HG03045 (cell line): ENCODE measurements at regions not wholly inside any gene's neighbourhood (a gene's known extent, or its start where the extent isn't known, plus 50 kb on each side); places are given as distances from the start of the nearest gene placed in this dataset.
A peak's percentile ranks its signal among the peaks of the same experiment; 100 is the strongest.

Experiments used
- ATAC-seq: cut with Tn5 transposase; IDR thresholded peaks from one replicate; pipeline ENCODE4 v1.9.1; 2021; ENCODE audit warnings: mild to moderate bottlenecking, moderate library complexity; ENCODE audit not compliant: unreplicated experiment

DNA sequence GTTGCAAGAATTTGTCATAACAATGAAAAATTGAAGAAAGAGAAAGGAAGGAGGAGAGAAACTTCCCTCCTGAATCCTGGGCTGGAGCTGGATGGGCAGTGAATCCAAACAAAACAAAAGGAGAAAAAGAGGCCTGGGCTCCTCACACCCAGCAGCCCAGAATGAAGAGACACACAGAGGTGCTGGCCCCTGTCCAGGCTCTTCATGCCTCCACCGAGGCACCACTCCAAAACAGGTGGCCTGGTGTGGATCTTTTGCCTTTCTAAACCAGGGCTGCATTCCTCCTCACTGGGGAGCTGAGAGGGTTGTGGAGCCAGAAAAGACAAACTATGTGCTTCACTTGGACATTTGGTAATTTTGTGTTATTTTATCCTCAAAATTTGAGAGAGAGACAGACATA, 76.0 kb downstream of the FAM124B start:
- no peak for ATAC-seq

DNA sequence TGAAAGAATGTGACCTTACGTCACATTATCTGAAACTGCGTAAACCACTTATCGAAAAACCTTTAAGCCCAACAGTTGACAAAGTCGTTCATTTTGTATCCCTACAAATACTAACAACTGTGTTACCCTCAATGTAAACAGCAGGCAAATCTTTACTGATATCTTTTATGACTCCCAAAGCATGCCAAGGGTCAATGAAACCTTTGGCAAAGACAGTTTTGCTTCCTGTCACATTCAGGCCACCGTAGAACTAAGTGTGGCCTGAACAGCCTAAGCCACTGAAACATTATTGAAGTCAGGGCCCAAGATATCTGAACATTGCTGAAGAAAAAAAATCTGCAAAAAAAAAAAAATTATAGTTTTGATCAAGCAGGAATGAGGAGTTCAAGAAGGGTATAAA, 77.3 kb downstream of the FAM124B start:
- ATAC-seq: no peak

DNA sequence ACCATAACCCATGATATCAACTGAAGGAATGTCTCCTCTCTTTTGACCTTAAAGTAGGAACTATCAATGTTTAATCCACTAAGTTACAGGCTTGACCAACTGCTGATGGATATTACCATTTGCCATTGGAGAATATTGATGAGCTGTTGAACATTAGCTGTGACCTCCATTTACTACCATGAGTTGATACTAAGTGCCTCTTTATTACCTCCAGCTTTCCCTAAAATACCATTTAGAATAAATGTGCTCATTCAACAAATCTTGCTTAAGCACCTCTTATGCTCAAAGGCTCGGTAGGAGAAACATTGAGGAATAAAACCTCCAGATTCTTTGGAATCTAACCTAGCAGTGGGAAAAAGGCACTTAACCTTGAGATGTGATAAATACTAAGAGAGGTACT, 81.2 kb downstream of the FAM124B start:
- ATAC-seq: no peak

DNA sequence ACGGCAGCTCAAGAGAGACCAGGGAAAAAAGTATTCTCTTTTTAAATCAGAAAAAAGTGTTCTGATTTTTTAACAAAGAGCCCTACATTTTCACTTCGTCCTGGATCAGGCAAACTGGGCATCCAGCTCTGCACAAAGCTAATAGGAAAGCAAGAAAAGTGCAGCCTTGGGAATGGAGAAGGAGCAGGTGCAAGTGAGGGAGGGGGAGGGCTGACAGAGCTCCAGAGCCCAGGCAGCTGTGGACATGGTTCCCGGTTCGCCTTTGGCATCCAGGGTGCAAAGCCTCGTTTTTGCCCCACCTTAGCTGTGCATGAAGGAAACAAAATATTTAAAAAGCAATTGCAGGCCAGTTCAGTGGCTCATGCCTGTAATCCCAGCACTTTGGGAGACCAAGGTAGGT, 82.2 kb downstream of the FAM124B start:
- ATAC-seq: no peak

DNA sequence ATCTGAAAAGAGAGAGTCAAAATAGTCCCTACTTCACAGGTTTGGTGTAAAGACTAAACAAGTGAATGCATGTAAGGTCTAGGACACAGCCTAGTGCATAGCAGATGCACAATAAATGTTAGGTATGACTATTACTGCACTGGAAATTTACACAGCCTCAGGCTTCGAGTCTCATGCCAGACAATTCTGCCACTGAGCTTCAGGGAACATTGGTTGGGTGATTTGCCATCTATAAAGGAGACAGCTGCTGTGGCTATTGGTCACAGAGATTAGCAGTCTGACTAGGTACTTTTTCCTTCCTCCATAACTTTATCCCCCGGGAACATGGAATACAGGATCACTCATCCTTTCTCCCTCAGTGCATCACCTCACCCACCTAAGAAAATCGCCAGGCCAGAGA, 89.2 kb downstream of the FAM124B start:
- ATAC-seq: no peak

DNA sequence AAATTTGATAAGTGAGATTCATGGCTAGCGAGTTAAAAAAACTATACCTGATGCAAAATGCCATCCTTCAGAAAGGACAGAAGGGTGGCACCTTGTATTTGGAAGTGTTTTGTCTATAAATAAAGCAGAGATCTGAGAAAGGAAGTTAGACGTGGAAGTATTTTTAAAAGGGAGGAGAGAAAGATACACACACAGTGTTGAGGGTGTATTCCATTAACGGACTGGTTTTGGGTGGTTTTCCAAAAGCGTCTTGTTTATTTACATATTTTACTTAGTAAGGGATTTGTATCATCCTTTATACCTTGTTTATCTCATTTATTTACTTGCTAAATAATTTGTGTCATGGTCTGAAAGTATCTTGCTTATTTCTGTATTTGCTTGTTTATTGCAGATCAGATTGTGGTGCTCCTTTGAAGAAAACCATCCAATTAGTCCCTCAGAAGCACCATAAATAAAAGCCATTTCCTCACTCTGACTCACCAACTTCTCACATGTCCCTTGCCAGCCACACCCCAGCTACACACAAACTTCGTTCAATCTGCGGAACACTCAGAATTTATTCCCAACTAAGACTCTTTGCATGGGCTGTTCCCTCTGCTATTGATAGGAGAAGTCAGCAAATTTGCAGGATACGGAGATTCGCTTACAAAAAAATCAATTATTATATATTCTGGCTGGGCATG, 90.8 kb downstream of the FAM124B start:
- no peak for ATAC-seq

DNA sequence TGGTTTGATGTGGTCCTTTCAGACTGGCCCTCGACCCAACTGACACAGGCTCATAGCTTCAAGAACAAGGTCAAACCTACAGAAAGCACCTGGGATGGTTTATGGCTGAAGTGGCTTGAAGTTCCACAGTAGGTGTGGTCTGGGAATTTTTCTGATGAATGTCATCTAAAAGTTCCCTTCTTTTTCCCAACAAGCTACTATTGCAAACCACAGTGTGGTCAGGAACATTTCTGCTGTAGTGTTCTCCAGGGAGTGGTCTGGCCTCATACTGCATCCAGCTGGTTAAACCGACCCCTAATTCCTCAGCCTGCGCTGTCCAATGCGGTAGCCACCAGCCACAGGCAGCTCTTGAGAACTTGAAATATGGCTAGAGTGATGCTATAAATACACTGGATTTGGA, 92.7 kb downstream of the FAM124B start:
- no peak for ATAC-seq

DNA sequence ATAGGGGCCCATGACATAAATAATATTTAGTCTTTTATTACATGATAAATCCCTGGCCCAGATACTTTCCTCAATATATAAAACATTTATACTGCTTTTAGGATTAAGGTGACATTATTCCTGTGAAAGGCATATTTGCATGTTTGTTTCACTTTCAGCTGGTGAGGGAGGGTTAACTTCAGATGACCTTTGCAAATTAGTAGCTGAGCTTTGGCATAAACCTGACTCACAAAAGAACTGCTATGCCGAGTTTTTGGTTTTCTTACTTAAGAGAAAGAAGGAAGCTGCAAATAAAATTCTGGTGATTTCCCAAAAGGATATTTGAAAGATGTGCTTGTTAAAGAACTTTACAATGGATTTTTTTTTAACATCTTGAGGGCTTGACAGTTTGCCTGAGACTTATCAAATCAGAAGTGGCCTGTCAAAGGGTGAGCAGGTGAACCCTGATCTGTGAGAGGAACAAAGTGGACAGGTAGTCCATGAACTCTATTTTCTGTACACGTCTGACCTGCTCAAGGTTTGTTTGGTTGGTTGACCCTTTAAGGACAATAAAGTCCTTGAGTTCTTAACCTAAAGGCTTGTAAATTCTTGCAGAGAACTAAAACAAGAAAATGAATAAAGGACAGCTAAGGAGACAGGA, 93.5 kb downstream of the FAM124B start:
- ATAC-seq: peak; percentile 81

DNA sequence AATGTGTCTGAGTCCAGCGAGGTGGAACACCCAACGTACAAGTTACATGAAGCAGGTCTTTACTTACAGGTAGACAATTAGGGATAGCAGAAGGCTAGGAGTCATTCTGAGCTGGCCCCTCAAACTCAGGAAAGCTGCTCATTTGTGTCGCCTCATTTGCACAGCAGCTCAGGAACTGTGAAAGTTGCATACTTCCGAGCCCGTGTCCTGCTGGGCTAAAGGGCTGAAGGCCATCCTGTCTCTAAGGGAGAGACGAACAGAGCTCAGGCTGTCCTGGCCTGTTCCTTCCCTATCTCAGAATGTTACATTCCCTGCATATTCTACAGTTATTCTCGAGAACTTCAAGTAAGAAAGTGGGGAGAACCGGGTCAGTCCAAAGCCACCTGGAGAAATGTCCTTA, 99.0 kb downstream of the FAM124B start:
- no peak for ATAC-seq

DNA sequence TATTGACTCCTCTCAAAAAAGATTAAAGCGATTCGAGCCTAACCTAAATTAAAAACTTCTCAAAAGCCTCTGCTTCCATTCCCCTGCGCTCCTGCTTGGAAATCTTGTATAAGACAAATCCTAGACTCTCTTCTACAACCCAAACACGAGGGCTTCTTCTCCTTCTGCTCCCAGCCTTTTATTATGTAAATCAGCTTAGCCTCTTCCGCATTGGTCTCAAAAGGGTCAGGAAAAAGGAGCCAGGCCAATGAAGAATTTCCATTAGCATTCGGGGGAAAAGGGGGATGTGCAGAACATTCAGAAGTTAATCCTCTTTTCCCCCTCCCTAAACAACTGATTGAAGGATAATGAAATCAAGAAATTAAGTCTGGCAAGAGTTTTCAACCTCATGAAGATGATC, 107.9 kb downstream of the FAM124B start:
- no peak for ATAC-seq

DNA sequence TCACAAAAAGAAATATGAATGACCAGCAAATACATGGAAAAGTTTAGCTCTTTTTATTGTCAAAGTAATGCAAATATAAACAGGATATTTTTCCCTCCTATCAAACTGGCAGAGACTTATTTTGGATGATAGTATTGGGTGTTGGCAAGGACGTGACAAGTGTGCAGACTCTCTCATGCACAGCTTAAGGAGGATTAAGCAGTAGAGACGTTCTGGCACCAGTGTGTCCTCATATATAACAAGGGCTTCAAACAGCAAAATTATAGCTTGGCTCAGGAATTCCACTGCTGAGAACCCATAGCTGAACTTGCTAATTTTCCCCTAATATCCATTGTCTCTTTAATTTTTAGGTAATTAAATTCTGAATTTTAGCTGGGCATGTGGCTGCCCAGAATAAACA, 114.4 kb downstream of the FAM124B start:
- no peak for ATAC-seq

DNA sequence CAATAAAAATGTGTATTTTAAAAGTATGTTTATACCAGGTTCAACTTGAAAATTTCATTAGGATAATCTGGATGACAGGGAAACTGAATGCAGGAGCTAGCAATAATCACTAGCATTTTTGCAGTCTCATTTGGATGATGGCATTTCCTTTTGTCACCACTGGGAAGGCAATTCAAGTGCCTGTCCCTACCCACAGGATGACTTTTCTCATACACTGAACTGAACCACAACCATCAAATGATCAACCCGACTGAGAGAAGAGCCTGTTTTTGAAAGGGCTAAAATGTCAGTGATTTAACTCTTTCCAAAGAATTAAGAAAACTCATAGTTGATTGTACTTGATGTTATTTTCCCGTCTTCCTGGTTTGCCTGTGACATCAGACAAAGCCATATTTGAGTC, 115.0 kb downstream of the FAM124B start:
- no peak for ATAC-seq

DNA sequence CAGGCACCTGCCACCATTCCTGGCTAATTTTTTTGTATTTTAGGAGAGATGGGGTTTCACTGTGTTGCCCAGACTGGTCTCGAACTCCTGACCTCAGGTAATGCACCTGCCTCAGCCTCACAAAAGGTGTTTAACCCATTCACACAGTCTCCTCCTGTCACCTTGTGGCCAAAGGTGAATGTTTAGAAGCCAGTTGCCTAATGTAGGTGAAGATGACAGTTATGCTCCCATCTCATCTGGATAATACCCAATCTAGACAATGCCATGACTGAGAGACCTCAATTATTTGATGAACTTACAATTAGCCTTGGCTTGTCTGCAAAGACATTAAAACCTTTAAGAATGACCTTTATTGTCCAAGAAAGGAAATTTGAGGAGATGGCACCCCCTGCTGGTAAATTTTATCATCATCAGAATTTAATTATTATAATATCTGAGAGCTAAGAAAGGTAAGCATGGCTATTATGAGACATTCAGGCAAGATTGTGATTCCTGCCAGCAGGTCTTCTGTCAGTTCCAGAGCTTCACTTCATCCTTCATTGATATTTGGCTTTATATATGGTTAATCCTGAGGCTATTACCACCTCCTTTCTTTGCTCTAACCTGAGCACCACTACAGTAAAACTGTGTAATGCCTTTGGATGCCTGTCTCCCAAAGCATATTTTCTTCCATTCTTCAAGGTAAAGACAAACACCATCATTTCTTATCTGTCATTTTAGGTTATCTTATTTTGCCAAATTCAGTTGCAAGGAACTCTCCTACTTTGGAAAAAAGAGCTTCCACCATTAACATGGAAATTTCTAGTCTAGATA, 117.6 kb downstream of the FAM124B start:
- ATAC-seq: no peak

DNA sequence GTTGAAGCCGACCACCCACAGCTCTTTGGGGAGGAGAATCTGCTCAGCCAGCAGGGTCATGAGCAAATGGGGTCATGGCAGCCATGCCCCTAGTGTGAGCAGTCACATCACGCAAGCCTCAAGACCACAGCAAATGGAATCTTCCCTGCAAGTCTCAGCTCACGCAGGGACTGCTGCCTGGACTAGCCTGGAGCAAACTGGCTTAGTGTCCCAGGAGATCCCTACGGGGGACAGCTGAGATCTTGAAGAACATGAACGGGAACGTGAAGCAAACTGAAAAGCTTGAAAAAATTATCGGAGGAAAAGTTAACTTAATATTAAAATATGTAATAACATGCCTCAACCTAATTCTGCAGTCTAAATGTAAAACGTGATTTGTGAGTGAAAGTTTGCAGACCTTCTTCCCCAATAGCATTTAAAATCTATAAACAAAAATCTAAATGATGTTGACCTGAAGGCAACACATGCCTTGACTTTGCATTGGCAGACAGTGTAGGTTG, 118.4 kb downstream of the FAM124B start:
- ATAC-seq: no peak

DNA sequence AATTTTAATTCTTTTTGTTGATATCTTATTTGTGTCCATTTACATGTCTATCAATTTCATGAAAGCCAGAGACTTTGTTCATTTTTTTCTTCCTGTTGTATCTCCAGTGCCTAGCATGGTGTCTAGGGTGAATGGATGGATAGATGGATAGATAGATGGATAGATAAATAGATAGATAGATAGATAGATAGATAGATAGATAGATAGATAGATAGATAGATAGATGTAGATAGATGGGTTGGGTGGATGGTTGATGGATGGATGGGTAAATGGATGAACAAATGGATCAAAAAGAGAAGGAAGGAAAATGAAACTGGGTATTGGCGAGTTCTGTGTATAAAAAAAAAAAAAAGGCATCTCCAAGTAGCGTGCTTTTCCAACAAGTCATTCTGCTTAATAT, 120.5 kb downstream of the FAM124B start:
- ATAC-seq: no peak

DNA sequence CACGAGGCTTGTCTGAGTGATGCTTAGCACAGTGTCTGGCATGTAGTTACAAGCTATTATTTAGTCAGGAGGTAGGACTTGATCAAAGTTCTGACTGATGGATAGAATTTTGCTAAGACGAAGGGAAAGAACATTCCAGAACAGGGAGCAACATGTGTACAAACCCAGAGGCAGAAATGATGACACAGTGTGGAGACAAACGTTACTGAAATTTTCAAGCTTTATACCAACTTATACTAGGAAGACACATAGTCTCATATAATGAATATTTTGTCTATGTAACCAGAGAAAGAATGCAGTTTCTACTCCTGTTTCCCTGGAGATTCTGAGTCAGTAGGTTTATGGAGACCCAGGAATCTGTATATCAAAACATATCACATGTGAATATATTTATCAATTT, 123.4 kb downstream of the FAM124B start:
- no peak for ATAC-seq

DNA sequence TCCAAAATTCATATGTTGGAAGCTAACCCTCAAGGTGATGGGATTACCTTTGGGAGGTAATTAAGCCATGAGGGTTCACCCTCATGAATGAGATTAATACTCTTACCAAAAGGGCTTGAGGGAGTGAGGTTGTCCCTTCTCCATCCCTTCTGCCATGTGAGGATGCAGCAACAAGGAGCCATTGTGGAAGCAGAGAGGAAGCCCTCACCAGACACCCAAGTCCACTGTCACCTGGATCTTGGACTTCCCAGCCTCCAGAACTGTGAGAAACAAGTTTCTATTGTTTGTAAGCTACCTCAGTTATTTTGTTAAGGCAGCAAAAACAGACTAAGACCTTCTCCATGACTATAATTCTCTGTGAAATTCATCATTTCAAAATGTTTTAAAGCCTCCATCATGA, 125.7 kb downstream of the FAM124B start:
- no peak for ATAC-seq

DNA sequence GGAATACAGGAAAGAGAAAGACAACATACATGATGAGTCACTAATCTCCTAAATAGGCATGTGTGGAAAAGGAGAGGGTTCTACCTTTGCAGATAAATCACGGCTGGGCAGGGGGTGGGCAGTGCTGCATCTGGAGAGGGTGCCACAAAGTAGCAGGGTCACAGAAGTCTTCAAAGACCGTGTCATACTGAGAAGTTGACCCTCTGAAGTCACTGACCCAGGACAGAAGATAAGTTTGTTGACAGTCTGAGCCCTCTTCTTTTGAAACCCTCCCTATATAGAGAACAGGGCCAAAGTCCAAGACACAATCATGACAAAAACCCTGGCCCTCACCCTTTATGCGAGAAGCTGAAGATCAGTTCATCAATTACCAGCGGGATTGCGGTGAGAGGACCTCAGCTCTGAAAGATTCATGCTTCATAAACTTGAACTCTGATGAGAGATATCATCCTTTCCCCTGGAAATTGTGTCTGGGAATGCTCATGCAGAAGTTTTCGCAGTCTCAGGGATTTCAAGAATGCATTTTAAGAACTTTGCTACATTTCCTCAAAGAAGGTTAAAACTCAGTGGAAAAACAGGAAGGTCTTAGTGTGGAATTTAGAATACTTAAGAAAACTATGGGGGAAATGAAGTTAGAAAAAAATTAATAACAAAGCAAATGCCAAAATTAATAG, 129.5 kb downstream of the FAM124B start:
- no peak for ATAC-seq

DNA sequence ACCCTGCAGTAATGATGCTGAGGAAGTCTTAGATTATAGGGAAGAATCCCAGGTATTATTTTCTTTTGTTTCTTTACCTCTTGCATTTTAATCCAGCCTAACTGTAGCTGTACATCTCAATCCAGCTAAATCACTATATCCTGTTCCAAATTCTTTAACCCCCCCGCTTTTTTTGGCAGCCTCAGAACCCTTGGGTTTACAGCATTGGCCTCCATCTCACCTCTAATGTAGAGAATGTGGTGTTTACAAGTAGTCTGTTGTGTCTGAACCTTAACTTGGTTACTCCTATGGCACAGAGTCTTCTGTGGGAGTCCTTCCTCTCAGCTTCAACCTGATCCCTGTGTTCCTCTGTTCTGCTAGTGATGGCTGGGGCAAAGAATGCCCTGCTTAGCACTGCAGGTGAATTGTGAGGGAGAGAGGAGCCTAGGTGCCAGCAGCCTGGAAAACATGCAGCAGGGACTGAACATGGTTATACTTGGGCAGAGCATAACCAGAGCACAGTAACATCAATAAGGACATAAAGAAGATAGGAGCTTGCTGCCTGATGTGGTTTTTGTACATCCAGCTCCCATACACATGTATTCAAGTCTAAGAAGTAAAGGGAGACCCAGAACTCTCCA, 130.2 kb downstream of the FAM124B start:
- no peak for ATAC-seq

DNA sequence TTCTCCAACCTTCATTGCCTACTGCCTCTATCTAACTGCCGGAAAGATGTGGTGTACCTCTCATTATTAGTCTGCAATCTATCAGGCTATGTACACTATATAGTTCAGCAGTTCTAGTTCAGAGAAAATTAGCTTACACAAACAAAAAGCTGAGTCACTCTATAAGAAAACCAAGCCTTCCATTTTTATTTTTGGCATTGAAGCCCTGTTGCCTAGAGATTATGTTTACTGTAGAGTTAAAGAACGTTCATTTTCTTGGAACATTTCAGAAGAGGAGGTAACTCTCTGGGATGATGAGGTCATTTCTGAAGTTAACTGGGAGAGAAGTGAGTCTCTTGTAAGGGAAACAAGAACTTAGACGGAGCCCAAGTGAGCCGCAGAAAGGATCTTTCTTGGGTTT, 133.5 kb downstream of the FAM124B start:
- ATAC-seq: no peak

DNA sequence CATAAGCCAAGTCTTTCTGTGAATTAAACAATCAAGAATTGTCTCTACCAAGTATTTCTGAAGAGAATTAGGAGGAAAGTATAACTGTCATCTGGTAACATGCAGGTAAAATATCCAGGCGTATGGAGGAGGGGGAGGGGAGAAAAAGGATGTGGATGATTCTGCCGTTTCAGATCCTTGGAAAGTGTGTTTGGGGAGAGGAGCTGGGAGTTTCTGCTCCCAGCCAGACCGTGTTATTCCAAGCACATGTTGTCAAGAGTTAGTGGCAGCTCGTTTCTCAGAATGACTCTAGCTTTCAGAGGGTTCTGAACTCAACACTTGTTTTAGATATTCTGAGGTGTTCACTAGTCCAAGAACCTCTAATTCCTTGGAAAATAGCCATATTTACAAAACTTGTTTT, 137.6 kb downstream of the FAM124B start:
- no peak for ATAC-seq
